ENCODE measurements at regions not wholly inside any gene's neighbourhood (a gene's known extent, or its start where the extent isn't known, plus 50 kb on each side); places are given as distances from the start of the nearest gene placed in this dataset.

DNA sequence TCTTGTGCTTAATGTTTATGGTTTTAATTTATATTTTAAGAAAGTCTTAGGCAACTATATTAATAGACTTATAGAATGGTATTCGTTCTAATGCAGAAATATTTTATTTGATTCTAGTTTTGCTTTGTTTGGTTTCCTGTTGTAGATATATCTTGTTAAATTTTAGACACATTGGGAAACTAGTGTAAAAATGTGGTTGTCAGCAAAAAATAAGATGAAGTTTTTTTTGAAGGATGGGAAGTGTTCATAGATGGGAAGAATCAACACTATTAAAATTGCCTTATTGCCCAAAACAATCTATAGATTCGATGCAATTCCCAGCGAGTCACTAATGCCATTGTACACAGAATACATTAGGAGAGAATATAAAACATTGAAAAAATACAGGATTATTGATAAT lies 278.9 kb downstream of the ZWINT start:
- no peak overlapping the region for H3K9ac ChIP-seq (ENCODE audit: low read depth in 1 of 3, low read length in 3 of 3)
- no peaks in the 10 kb centered on the region for H3K27me3 ChIP-seq (ENCODE audit: control insufficient read depth in 3 of 3, insufficient read depth in 3 of 3, low read length in 3 of 3)
- no peaks in the 10 kb centered on the region for H3K9me3 ChIP-seq (ENCODE audit: control insufficient read depth in 3 of 3, low read length in 3 of 3)
- no peak overlapping the region for H3K4me3 ChIP-seq (ENCODE audit: low read length in 3 of 3)
- no peak overlapping the region for H3K27ac ChIP-seq (ENCODE audit: low read depth, low read length)
- H3K4me1 ChIP-seq (ENCODE audit: control insufficient read depth in 3 of 3, insufficient read depth in 3 of 3, low read length in 3 of 3): no peaks in the 10 kb centered on the region
- no peaks in the 10 kb centered on the region for H3K36me3 ChIP-seq (ENCODE audit: control insufficient read depth in 3 of 3, insufficient read depth in 3 of 3, low read length in 3 of 3)

DNA sequence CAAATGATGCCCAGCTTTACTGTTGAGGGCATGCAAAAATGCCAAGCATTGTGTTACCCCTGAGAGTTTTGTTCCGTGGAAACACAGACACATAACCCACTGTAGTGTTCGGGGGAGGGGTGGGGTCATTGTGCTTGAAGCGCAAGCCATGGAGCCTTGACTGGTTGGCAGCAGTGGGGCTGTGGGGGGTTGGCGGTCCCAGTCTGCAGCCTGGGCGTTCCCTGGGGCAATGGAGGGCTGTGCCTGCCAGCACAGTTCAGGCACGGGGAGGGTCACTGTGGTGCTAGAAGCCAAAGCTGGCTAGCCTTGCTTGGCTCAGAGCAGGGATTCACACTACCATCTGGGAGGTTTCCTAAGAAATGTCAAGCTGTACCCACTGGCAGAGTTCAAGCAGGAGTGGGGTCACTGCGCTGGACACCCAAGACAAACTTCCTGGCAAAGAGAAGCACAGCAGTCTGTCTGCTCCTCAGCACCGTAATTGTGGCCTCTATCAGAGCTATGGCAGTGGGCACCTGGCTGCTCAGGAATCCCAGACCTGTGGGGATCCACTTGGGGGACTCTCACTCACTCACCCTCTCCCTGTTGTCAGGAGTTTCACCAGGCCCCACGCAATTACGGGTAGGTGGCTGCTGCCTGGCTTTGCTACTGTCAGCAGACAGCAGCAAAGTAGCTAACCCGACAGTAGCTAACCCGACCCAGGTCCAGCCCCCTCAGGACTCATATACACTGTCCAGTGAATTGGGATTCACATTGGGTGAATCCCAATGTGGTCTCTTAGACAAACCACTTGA lies 292.4 kb downstream of the ZWINT start:
- H3K9me3 ChIP-seq (ENCODE audit: control insufficient read depth in 3 of 3, low read length in 3 of 3): no peaks in the 10 kb centered on the region

GRCh38 chr10:56068040-56068439 lies 293.0 kb downstream of the ZWINT start:
- no peaks in the 10 kb centered on the region for H3K36me3 ChIP-seq (ENCODE audit: control insufficient read depth in 3 of 3, insufficient read depth in 3 of 3, low read length in 3 of 3)
- H3K27me3 ChIP-seq (ENCODE audit: control insufficient read depth in 3 of 3, insufficient read depth in 3 of 3, low read length in 3 of 3): no peaks in the 10 kb centered on the region
- no peaks in the 10 kb centered on the region for H3K9me3 ChIP-seq (ENCODE audit: control insufficient read depth in 3 of 3, low read length in 3 of 3)
- H3K27ac ChIP-seq (ENCODE audit: low read depth, low read length): no peak overlapping the region
- no peak overlapping the region for H3K4me3 ChIP-seq (ENCODE audit: low read length in 3 of 3)
- no peak overlapping the region for H3K9ac ChIP-seq (ENCODE audit: low read depth in 1 of 3, low read length in 3 of 3)
- H3K4me1 ChIP-seq (ENCODE audit: control insufficient read depth in 3 of 3, insufficient read depth in 3 of 3, low read length in 3 of 3): no peaks in the 10 kb centered on the region

More for the DNA sequence above, 292.4 kb downstream of the ZWINT start:
- Histone ChIP-seq H3K27ac (ENCODE audit: low read depth, low read length) (no peak overlapping the region), H3K4me3 (ENCODE audit: low read length in 3 of 3) (no peak overlapping the region), H3K36me3 (ENCODE audit: control insufficient read depth in 3 of 3, insufficient read depth in 3 of 3, low read length in 3 of 3) (no peaks in the 10 kb centered on the region), H3K27me3 (ENCODE audit: control insufficient read depth in 3 of 3, insufficient read depth in 3 of 3, low read length in 3 of 3) (no peaks in the 10 kb centered on the region), H3K4me1 (ENCODE audit: control insufficient read depth in 3 of 3, insufficient read depth in 3 of 3, low read length in 3 of 3) (no peaks in the 10 kb centered on the region), H3K9ac (ENCODE audit: low read depth in 1 of 3, low read length in 3 of 3) (no peak overlapping the region)

- Histone ChIP-seq H3K4me3 (ENCODE audit: low read length in 3 of 3) (no peak overlapping the region), H3K27ac (ENCODE audit: low read depth, low read length) (no peak overlapping the region), H3K4me1 (ENCODE audit: control insufficient read depth in 3 of 3, insufficient read depth in 3 of 3, low read length in 3 of 3) (no peaks in the 10 kb centered on the region), H3K9ac (ENCODE audit: low read depth in 1 of 3, low read length in 3 of 3) (no peak overlapping the region), H3K9me3 (ENCODE audit: control insufficient read depth in 3 of 3, low read length in 3 of 3) (no peaks in the 10 kb centered on the region), H3K27me3 (ENCODE audit: control insufficient read depth in 3 of 3, insufficient read depth in 3 of 3, low read length in 3 of 3) (no peaks in the 10 kb centered on the region), H3K36me3 (ENCODE audit: control insufficient read depth in 3 of 3, insufficient read depth in 3 of 3, low read length in 3 of 3) (no peaks in the 10 kb centered on the region)
These were observed 297.4 kb downstream of the ZWINT start for GRCh38 chr10:56063642-56064041.

GRCh38 chr10:56057860-56058259 lies 303.2 kb downstream of the ZWINT start:
- no peak overlapping the region for H3K9ac ChIP-seq (ENCODE audit: low read depth in 1 of 3, low read length in 3 of 3)
- H3K36me3 ChIP-seq (ENCODE audit: control insufficient read depth in 3 of 3, insufficient read depth in 3 of 3, low read length in 3 of 3): no peaks in the 10 kb centered on the region

GRCh38 chr10:56035489-56035888 lies 325.6 kb downstream of the ZWINT start:
- Histone ChIP-seq H3K27ac (ENCODE audit: low read depth, low read length) (no peak overlapping the region), H3K9ac (ENCODE audit: low read depth in 1 of 3, low read length in 3 of 3) (no peak overlapping the region), H3K4me3 (ENCODE audit: low read length in 3 of 3) (no peak overlapping the region), H3K27me3 (ENCODE audit: control insufficient read depth in 3 of 3, insufficient read depth in 3 of 3, low read length in 3 of 3) (no peaks in the 10 kb centered on the region), H3K9me3 (ENCODE audit: control insufficient read depth in 3 of 3, low read length in 3 of 3) (no peaks in the 10 kb centered on the region), H3K36me3 (ENCODE audit: control insufficient read depth in 3 of 3, insufficient read depth in 3 of 3, low read length in 3 of 3) (no peaks in the 10 kb centered on the region), H3K4me1 (ENCODE audit: control insufficient read depth in 3 of 3, insufficient read depth in 3 of 3, low read length in 3 of 3) (no peaks in the 10 kb centered on the region)

More at GRCh38 chr10:56057860-56058259, 303.2 kb downstream of the ZWINT start:
- Histone ChIP-seq H3K27me3 (ENCODE audit: control insufficient read depth in 3 of 3, insufficient read depth in 3 of 3, low read length in 3 of 3) (no peaks in the 10 kb centered on the region), H3K27ac (ENCODE audit: low read depth, low read length) (no peak overlapping the region), H3K4me3 (ENCODE audit: low read length in 3 of 3) (no peak overlapping the region), H3K9me3 (ENCODE audit: control insufficient read depth in 3 of 3, low read length in 3 of 3) (no peaks in the 10 kb centered on the region), H3K4me1 (ENCODE audit: control insufficient read depth in 3 of 3, insufficient read depth in 3 of 3, low read length in 3 of 3) (no peaks in the 10 kb centered on the region)

- Histone ChIP-seq H3K27ac (ENCODE audit: low read depth, low read length) (no peak overlapping the region), H3K27me3 (ENCODE audit: control insufficient read depth in 3 of 3, insufficient read depth in 3 of 3, low read length in 3 of 3) (no peaks in the 10 kb centered on the region), H3K4me3 (ENCODE audit: low read length in 3 of 3) (no peak overlapping the region), H3K36me3 (ENCODE audit: control insufficient read depth in 3 of 3, insufficient read depth in 3 of 3, low read length in 3 of 3) (no peaks in the 10 kb centered on the region), H3K4me1 (ENCODE audit: control insufficient read depth in 3 of 3, insufficient read depth in 3 of 3, low read length in 3 of 3) (no peaks in the 10 kb centered on the region), H3K9ac (ENCODE audit: low read depth in 1 of 3, low read length in 3 of 3) (no peak overlapping the region), H3K9me3 (ENCODE audit: control insufficient read depth in 3 of 3, low read length in 3 of 3) (no peaks in the 10 kb centered on the region)
These were observed 332.5 kb downstream of the ZWINT start for GRCh38 chr10:56028298-56029132.

GRCh38 chr10:56012101-56012500 lies 349.0 kb downstream of the ZWINT start:
- Histone ChIP-seq H3K27ac (ENCODE audit: low read depth, low read length) (no peak overlapping the region), H3K4me1 (ENCODE audit: control insufficient read depth in 3 of 3, insufficient read depth in 3 of 3, low read length in 3 of 3) (no peaks in the 10 kb centered on the region), H3K9me3 (ENCODE audit: control insufficient read depth in 3 of 3, low read length in 3 of 3) (no peaks in the 10 kb centered on the region), H3K9ac (ENCODE audit: low read depth in 1 of 3, low read length in 3 of 3) (no peak overlapping the region), H3K27me3 (ENCODE audit: control insufficient read depth in 3 of 3, insufficient read depth in 3 of 3, low read length in 3 of 3) (no peaks in the 10 kb centered on the region), H3K36me3 (ENCODE audit: control insufficient read depth in 3 of 3, insufficient read depth in 3 of 3, low read length in 3 of 3) (no peaks in the 10 kb centered on the region), H3K4me3 (ENCODE audit: low read length in 3 of 3) (no peak overlapping the region)

GRCh38 chr10:56003555-56003954 lies 357.5 kb downstream of the ZWINT start:
- no peaks in the 10 kb centered on the region for H3K36me3 ChIP-seq (ENCODE audit: control insufficient read depth in 3 of 3, insufficient read depth in 3 of 3, low read length in 3 of 3)
- no peaks in the 10 kb centered on the region for H3K9me3 ChIP-seq (ENCODE audit: control insufficient read depth in 3 of 3, low read length in 3 of 3)
- no peaks in the 10 kb centered on the region for H3K27me3 ChIP-seq (ENCODE audit: control insufficient read depth in 3 of 3, insufficient read depth in 3 of 3, low read length in 3 of 3)
- H3K4me1 ChIP-seq (ENCODE audit: control insufficient read depth in 3 of 3, insufficient read depth in 3 of 3, low read length in 3 of 3): no peaks in the 10 kb centered on the region
- no peak overlapping the region for H3K4me3 ChIP-seq (ENCODE audit: low read length in 3 of 3)
- H3K9ac ChIP-seq (ENCODE audit: low read depth in 1 of 3, low read length in 3 of 3): no peak overlapping the region
- no peak overlapping the region for H3K27ac ChIP-seq (ENCODE audit: low read depth, low read length)

- Histone ChIP-seq H3K27ac (ENCODE audit: low read depth, low read length) (no peak overlapping the region), H3K9ac (ENCODE audit: low read depth in 1 of 3, low read length in 3 of 3) (no peak overlapping the region), H3K36me3 (ENCODE audit: control insufficient read depth in 3 of 3, insufficient read depth in 3 of 3, low read length in 3 of 3) (no peaks in the 10 kb centered on the region), H3K9me3 (ENCODE audit: control insufficient read depth in 3 of 3, low read length in 3 of 3) (no peaks in the 10 kb centered on the region), H3K27me3 (ENCODE audit: control insufficient read depth in 3 of 3, insufficient read depth in 3 of 3, low read length in 3 of 3) (no peaks in the 10 kb centered on the region), H3K4me1 (ENCODE audit: control insufficient read depth in 3 of 3, insufficient read depth in 3 of 3, low read length in 3 of 3) (no peaks in the 10 kb centered on the region), H3K4me3 (ENCODE audit: low read length in 3 of 3) (no peak overlapping the region)
These were observed 371.9 kb downstream of the ZWINT start for GRCh38 chr10:55989188-55989587.

Data from skeletal muscle tissue (tissue), 3 donors.